Lung microvascular endothelial cell (primary cell): ENCODE measurements at regions not wholly inside any gene's neighbourhood (a gene's known extent, or its start where the extent isn't known, plus 50 kb on each side); places are given as distances from the start of the nearest gene placed in this dataset.
"Not testable (repeated sequence)": the region's sequence is repeated elsewhere in the genome, so short reads cannot be mapped to it uniquely, and the experiment has no call there.

Source experiments
- DNase-seq, 2 donors: peaks; one replicate each; pipeline versions ENCODE4 v3.0.0 to v3.0.0-alpha.2; 2010; ENCODE audit warnings: low read depth in 2 of 2

GRCh38 chr19:31881988-31882387 lies 463.4 kb upstream of the ZNF507 start:
- no peak for DNase-seq

GRCh38 chr19:31882709-31883108 lies 462.7 kb upstream of the ZNF507 start:
- DNase-seq = no peak

- no peak for DNase-seq
These were observed 462.0 kb upstream of the ZNF507 start for GRCh38 chr19:31883296-31883990.

- no peak for DNase-seq
These were observed 460.0 kb upstream of the ZNF507 start for GRCh38 chr19:31885280-31885853.

GRCh38 chr19:31890230-31890629 lies 455.2 kb upstream of the ZNF507 start:
- DNase-seq = no peak

- DNase-seq = no peak
These were observed 453.4 kb upstream of the ZNF507 start for GRCh38 chr19:31892060-31892459.

- DNase-seq = not testable (repeated sequence)
These were observed 451.9 kb upstream of the ZNF507 start for GRCh38 chr19:31893491-31893890.

GRCh38 chr19:31894451-31894850 lies 451.0 kb upstream of the ZNF507 start:
- no peak for DNase-seq

GRCh38 chr19:31897292-31897691 lies 448.1 kb upstream of the ZNF507 start:
- DNase-seq = no peak

- DNase-seq = no peak
These were observed 444.4 kb upstream of the ZNF507 start for GRCh38 chr19:31900991-31901390.

- DNase-seq = no peak
These were observed 442.6 kb upstream of the ZNF507 start for GRCh38 chr19:31902821-31903220.

- DNase-seq = no peak
These were observed 441.4 kb upstream of the ZNF507 start for GRCh38 chr19:31903979-31904378.

- DNase-seq = no peak
These were observed 439.1 kb upstream of the ZNF507 start for GRCh38 chr19:31906111-31906871.

GRCh38 chr19:31907661-31908060 lies 437.7 kb upstream of the ZNF507 start:
- no peak for DNase-seq

- DNase-seq = no peak
These were observed 437.3 kb upstream of the ZNF507 start for GRCh38 chr19:31908080-31908479.

- no peak for DNase-seq
These were observed 436.7 kb upstream of the ZNF507 start for GRCh38 chr19:31908496-31909225.

- DNase-seq = no peak
These were observed 435.2 kb upstream of the ZNF507 start for GRCh38 chr19:31910224-31910623.

GRCh38 chr19:31911577-31911976 lies 433.8 kb upstream of the ZNF507 start:
- DNase-seq = no peak

- no peak for DNase-seq
These were observed 432.2 kb upstream of the ZNF507 start for GRCh38 chr19:31913103-31913661.

- DNase-seq = no peak
These were observed 415.0 kb upstream of the ZNF507 start for GRCh38 chr19:31930401-31930800.

- DNase-seq = no peak
These were observed 407.4 kb upstream of the ZNF507 start for GRCh38 chr19:31937983-31938382.

GRCh38 chr19:31938675-31939074 lies 406.7 kb upstream of the ZNF507 start:
- no peak for DNase-seq
